SK-N-SH (cell line): ENCODE measurements at regions not wholly inside any gene's neighbourhood (a gene's known extent, or its start where the extent isn't known, plus 50 kb on each side); places are given as distances from the start of the nearest gene placed in this dataset.

Experiments
- CTCF ChIA-PET: fragments of 300-600, 350-600 bp; formaldehyde crosslinking; extraction: SDS; loops from one replicate; lab custom pipeline; 2021; lab: Yijun Ruan, JAX
- POLR2A ChIA-PET: fragments of 350-600 bp; sonication (Branson Sonifier 250); formaldehyde crosslinking; extraction: SDS; loops from one replicate; lab custom pipeline; 2020; ENCODE audit warnings: antibody characterized with exemption, inconsistent platforms; lab: Yijun Ruan, JAX
- DNase-seq: peaks from one replicate; pipeline ENCODE4 v3.0.0; 2012
- H2AFZ ChIP-seq: fragments of 200-600 bp; sonication (generic); 2 replicates; pipeline ENCODE4 v1.8.1; 2016; ENCODE audit warnings: antibody characterized with exemption, mild to moderate bottlenecking, low read depth
- H3F3A ChIP-seq: fragments of 200-600 bp; sonication (generic); replicated peaks from 2 replicates; pipeline ENCODE3; 2016; ENCODE audit warnings: antibody characterized with exemption, mild to moderate bottlenecking; ENCODE audit not compliant: insufficient read depth
- H3K27ac ChIP-seq, 2 experiments: fragments of 200-500 bp in 1 of 2; fragments of 200-600 bp in 1 of 2; sonication (Bioruptor generic) in 1 of 2; sonication (generic), shearing (Covaris generic) in 1 of 2; 2 replicates each; pipeline versions ENCODE4 v1.5.1 to v1.6.1; 2014 to 2016; ENCODE audit warnings: low read depth in 2 of 2, inconsistent platforms in 1 of 2, low read length in 1 of 2, mild to moderate bottlenecking in 1 of 2, mixed read lengths in 1 of 2
- H3K27me3 ChIP-seq: fragments of 200-600 bp; sonication (generic), shearing (Covaris generic); 2 replicates; pipeline ENCODE4 v1.6.1; 2016; ENCODE audit warnings: mixed run types; ENCODE audit not compliant: insufficient read depth
- H3K36me3 ChIP-seq, 2 experiments: fragments of 200-500 bp in 1 of 2; fragments of 200-600 bp in 1 of 2; sonication (Bioruptor generic) in 1 of 2; sonication (generic) in 1 of 2; replicated peaks in 1 of 2; 2 replicates each; pipeline versions ENCODE3 to v1.5.1; 2014 to 2016; ENCODE audit warnings: low read length in 1 of 2, mild to moderate bottlenecking in 1 of 2; ENCODE audit not compliant: insufficient read depth in 2 of 2, control insufficient read depth in 1 of 2
- H3K4me1 ChIP-seq, 2 experiments: fragments of 200-500 bp in 1 of 2; fragments of 200-600 bp in 1 of 2; sonication (Bioruptor generic) in 1 of 2; sonication (generic), shearing (Covaris generic) in 1 of 2; 2 replicates each; pipeline versions ENCODE4 v1.5.1 to v1.6.1; 2014 to 2016; ENCODE audit warnings: low read depth in 1 of 2, low read length in 1 of 2, mixed run types in 1 of 2; ENCODE audit not compliant: insufficient read depth in 2 of 2, control insufficient read depth in 1 of 2
- H3K4me2 ChIP-seq: fragments of 200-600 bp; sonication (generic), shearing (Covaris generic); 2 replicates; pipeline ENCODE4 v1.6.1; 2017; ENCODE audit warnings: mixed run types
- H3K4me3 ChIP-seq, 2 experiments: fragments of 200-500 bp in 1 of 2; fragments of 200-600 bp in 1 of 2; sonication (Bioruptor generic) in 1 of 2; sonication (generic), shearing (Covaris generic) in 1 of 2; 2 replicates each; pipeline versions ENCODE4 v1.5.1 to v1.8.1; 2014 to 2016; ENCODE audit warnings: low read depth in 2 of 2, inconsistent platforms in 1 of 2, low read length in 1 of 2, mild to moderate bottlenecking in 1 of 2, mixed read lengths in 1 of 2, moderate library complexity in 1 of 2
- H3K79me2 ChIP-seq: fragments of 200-600 bp; sonication (generic); 2 replicates; pipeline ENCODE4 v1.8.1; 2017; ENCODE audit warnings: mild to moderate bottlenecking; ENCODE audit not compliant: insufficient read depth
- H3K9ac ChIP-seq: fragments of 200-600 bp; sonication (generic); 2 replicates; pipeline ENCODE4 v1.6.1; 2017; ENCODE audit warnings: mixed run types
- H3K9me2 ChIP-seq: fragments of 200-600 bp; sonication (generic); 2 replicates; pipeline ENCODE4 v1.6.1; 2017; ENCODE audit warnings: mixed run types
- H3K9me3 ChIP-seq: fragments of 200-600 bp; sonication (generic); 2 replicates; pipeline ENCODE4 v1.6.1; 2017; ENCODE audit warnings: mixed run types, mild to moderate bottlenecking, moderate library complexity
- H4K20me1 ChIP-seq: fragments of 200-600 bp; sonication (generic); 2 replicates; pipeline ENCODE4 v1.6.1; 2017; ENCODE audit warnings: mild to moderate bottlenecking, mixed run types; ENCODE audit not compliant: insufficient read depth
- CHD2 ChIP-seq: fragments of 150-350 bp; IDR thresholded peaks from 2 replicates; pipeline ENCODE4 v1.6.1; 2018; ENCODE audit warnings: low read length; ENCODE audit not compliant: partially characterized antibody
- ELF1 ChIP-seq: IDR thresholded peaks from 2 replicates; pipeline ENCODE4 v1.4.0; 2012
- EP300 ChIP-seq, 2 experiments: IDR thresholded peaks; 2 replicates each; pipeline versions ENCODE4 v1.4.0 to v1.6.1; 2012; ENCODE audit warnings: borderline replicate concordance in 1 of 2, low read depth in 1 of 2, low read length in 1 of 2
- FOSL2 ChIP-seq: IDR thresholded peaks from 2 replicates; pipeline ENCODE4 v1.4.0; 2012; ENCODE audit warnings: low read depth, mild to moderate bottlenecking, moderate library complexity, borderline replicate concordance
- GABPA ChIP-seq: IDR thresholded peaks from 2 replicates; pipeline ENCODE4 v1.4.0; 2012; ENCODE audit warnings: low read depth, mild to moderate bottlenecking
- GATA2 ChIP-seq: sonication (generic); formaldehyde crosslinking; IDR thresholded peaks from 2 replicates; pipeline ENCODE4 v1.5.0; 2020; ENCODE audit warnings: mild to moderate bottlenecking, missing genetic modification reagents
- IRF3 ChIP-seq: fragments of 150-350 bp; IDR thresholded peaks from 2 replicates; pipeline ENCODE4 v1.6.1; 2016; ENCODE audit warnings: mild to moderate bottlenecking, low read depth, low read length
- NFIC ChIP-seq: IDR thresholded peaks from 2 replicates; pipeline ENCODE4 v1.4.0; 2012; ENCODE audit warnings: borderline replicate concordance
- REST ChIP-seq: IDR thresholded peaks from 2 replicates; pipeline ENCODE4 v1.6.1; 2012; ENCODE audit warnings: mild to moderate bottlenecking, low read depth, low read length, moderate library complexity
- RFX5 ChIP-seq: IDR thresholded peaks from 2 replicates; pipeline ENCODE4 v1.6.1; 2012; ENCODE audit warnings: mild to moderate bottlenecking, improper control_type of control experiment, low read length
- RXRA ChIP-seq: IDR thresholded peaks from 2 replicates; pipeline ENCODE4 v1.4.0; 2012; ENCODE audit warnings: low read depth, mild to moderate bottlenecking, borderline replicate concordance
- SIN3A ChIP-seq: IDR thresholded peaks from 2 replicates; pipeline ENCODE4 v1.6.1; 2012; ENCODE audit warnings: low read depth, mild to moderate bottlenecking, low read length, moderate library complexity, borderline replicate concordance
- SMC3 ChIP-seq: IDR thresholded peaks from 2 replicates; pipeline ENCODE4 v1.6.1; 2012; ENCODE audit warnings: low read depth, low read length, improper control_type of control experiment
- TCF12 ChIP-seq: IDR thresholded peaks from 2 replicates; pipeline ENCODE4 v1.4.0; 2012
- TEAD4 ChIP-seq: IDR thresholded peaks from 2 replicates; pipeline ENCODE4 v1.4.0; 2012; ENCODE audit warnings: mild to moderate bottlenecking, borderline replicate concordance; ENCODE audit not compliant: insufficient read depth
- USF1 ChIP-seq: IDR thresholded peaks from 2 replicates; pipeline ENCODE4 v1.4.0; 2012; ENCODE audit warnings: low read depth, borderline replicate concordance
- ZBTB33 ChIP-seq: IDR thresholded peaks from 2 replicates; pipeline ENCODE4 v1.4.0; 2012; ENCODE audit warnings: low read depth, borderline replicate concordance
- WGBS: methylation state at CpG from one replicate; pipeline ENCODE4 v1.1.6; 2017; ENCODE audit warnings: low lambda C conversion rate; 5-methylcytosine and 5-hydroxymethylcytosine counted together

- TF ChIP-seq TEAD4 (no peak), RFX5 (no peak), ZBTB33 (no peak), SIN3A (no peak), USF1 (no peak), RXRA (no peak), TCF12 (no peak)
These were observed 123.5 kb downstream of the LRRC70 start (continued) for GRCh38 chr5:62702126-62702525.

GRCh38 chr5:62701036-62701435 lies 122.4 kb downstream of the LRRC70 start:
- H3K4me3 ChIP-seq, result no peak overlapping the region
- H3K9ac ChIP-seq, result no peak overlapping the region
- H3K4me2 ChIP-seq, result no peak overlapping the region
- H3K36me3 ChIP-seq, result no peaks in the 10 kb centered on the region
- no peak overlapping the region for H2AFZ ChIP-seq
- 9% methylated on average over 1 of the region's 1 CpG for WGBS
- no peaks in the 10 kb centered on the region; the same call in 1 of the 2 replicates for H3K27me3 ChIP-seq
- no peaks in the 10 kb centered on the region for H3F3A ChIP-seq
- no peak for DNase-seq
- ChIA-PET POLR2A (no interaction called here), CTCF (interaction anchor here (1.6 kb wide), 1 partner anchor 78 kb away, joined by 4 read pairs; no protein-coding TSS in a partner anchor)
- H3K9me2 ChIP-seq, result no peaks in the 10 kb centered on the region
- H3K27ac ChIP-seq, result no peak overlapping the region
- H3K9me3 ChIP-seq, result no peaks in the 10 kb centered on the region
- TF ChIP-seq EP300 (IDR thresholded peaks at IDR 0.05; ENCODE audit: borderline replicate concordance in 1 of 2, low read depth in 1 of 2, low read length in 1 of 2), result no peak
- no peaks in the 10 kb centered on the region for H4K20me1 ChIP-seq
- H3K79me2 ChIP-seq, result no peaks in the 10 kb centered on the region
- no peaks in the 10 kb centered on the region for H3K4me1 ChIP-seq

- H3K27me3 ChIP-seq, result no peaks in the 10 kb centered on the region; the same call in 1 of the 2 replicates
- no peaks in the 10 kb centered on the region for H3K9me2 ChIP-seq
- H3K4me3 ChIP-seq, result no peak overlapping the region
- H3K4me1 ChIP-seq, result no peaks in the 10 kb centered on the region
- H3K9ac ChIP-seq, result no peak overlapping the region
- no peaks in the 10 kb centered on the region for H3F3A ChIP-seq
- no peaks in the 10 kb centered on the region for H3K9me3 ChIP-seq
- no peaks in the 10 kb centered on the region for H3K79me2 ChIP-seq
- H3K36me3 ChIP-seq, result no peaks in the 10 kb centered on the region
- no peak overlapping the region for H3K27ac ChIP-seq
- H4K20me1 ChIP-seq, result no peaks in the 10 kb centered on the region
- TF ChIP-seq NFIC (no peak), IRF3 (no peak), REST (no peak), GABPA (no peak), GATA2 (CRISPR knock-in tag) (no peak), CHD2 (no peak), ELF1 (no peak), SMC3 (no peak), FOSL2 (no peak), TCF12 (no peak)
- ChIA-PET POLR2A (no interaction called here), CTCF (no interaction called here)
- no peak overlapping the region for H2AFZ ChIP-seq
- no peak for DNase-seq
- 17% methylated on average over 1 of the region's 1 CpG for WGBS
- H3K4me2 ChIP-seq, result no peak overlapping the region
These were observed 120.1 kb downstream of the LRRC70 start for GRCh38 chr5:62698756-62699155.
